ENCODE measurements at regions not wholly inside any gene's neighbourhood (a gene's known extent, or its start where the extent isn't known, plus 50 kb on each side); places are given as distances from the start of the nearest gene placed in this dataset.
A peak's percentile ranks its signal among the peaks of the same experiment; 100 is the strongest.

GRCh38 chr1:221336126-221336525 is 405.8 kb downstream of the DUSP10 start:
- Histone ChIP-seq H3K27ac (ENCODE audit: low read depth in 2 of 2, low read length in 2 of 2) (peak overlapping the region in 1 of 2 donors; percentile 57), H3K9ac (ENCODE audit: low read length in 3 of 3) (no peak overlapping the region), H3K9me3 (ENCODE audit: control insufficient read depth in 2 of 3, insufficient read depth in 1 of 3, low read length in 3 of 3) (peaks cover 0 to 12% (median 0%) of the 10 kb centered on the region in 3 donors), H3K4me1 (ENCODE audit: control insufficient read depth in 2 of 3, insufficient read depth in 2 of 3, low read depth in 1 of 3, low read length in 3 of 3) (peaks cover 0 to 3% (median 2%) of the 10 kb centered on the region in 3 donors), H3K4me3 (ENCODE audit: low read length in 3 of 3) (no peak overlapping the region), H3K36me3 (ENCODE audit: control insufficient read depth in 2 of 3, insufficient read depth in 3 of 3, low read length in 3 of 3) (no peaks in the 10 kb centered on the region), H3K27me3 (ENCODE audit: control insufficient read depth, insufficient read depth, low read length) (no peaks in the 10 kb centered on the region)
- DNase-seq (peak in 1 of 5 donors; percentile 4), FAIRE-seq (no peak)
- intact Hi-C loops (cut with DNase I), result no loop called here
- no peak for TF ChIP-seq CTCF (IDR thresholded peaks at IDR 0.05; ENCODE audit: borderline replicate concordance, extremely low read depth, insufficient read depth)

GRCh38 chr1:221337106-221337505 is 404.8 kb downstream of the DUSP10 start:
- no peaks in the 10 kb centered on the region for H3K27me3 ChIP-seq (ENCODE audit: control insufficient read depth, insufficient read depth, low read length)
- no peak for TF ChIP-seq CTCF (IDR thresholded peaks at IDR 0.05; ENCODE audit: borderline replicate concordance, extremely low read depth, insufficient read depth)

GRCh38 chr1:221343136-221343535 is 398.8 kb downstream of the DUSP10 start:
- Histone ChIP-seq H3K9me3 (ENCODE audit: control insufficient read depth in 2 of 3, insufficient read depth in 1 of 3, low read length in 3 of 3) (no peaks in the 10 kb centered on the region), H3K27ac (ENCODE audit: low read depth in 2 of 2, low read length in 2 of 2) (no peak overlapping the region), H3K4me3 (ENCODE audit: low read length in 3 of 3) (no peak overlapping the region), H3K27me3 (ENCODE audit: control insufficient read depth, insufficient read depth, low read length) (no peaks in the 10 kb centered on the region), H3K4me1 (ENCODE audit: control insufficient read depth in 2 of 3, insufficient read depth in 2 of 3, low read depth in 1 of 3, low read length in 3 of 3) (no peaks in the 10 kb centered on the region), H3K9ac (ENCODE audit: low read length in 3 of 3) (no peak overlapping the region), H3K36me3 (ENCODE audit: control insufficient read depth in 2 of 3, insufficient read depth in 3 of 3, low read length in 3 of 3) (no peaks in the 10 kb centered on the region)
- intact Hi-C loops (cut with DNase I), result no loop called here
- no peak for FAIRE-seq
- no peak for DNase-seq
- TF ChIP-seq CTCF (IDR thresholded peaks at IDR 0.05; ENCODE audit: borderline replicate concordance, extremely low read depth, insufficient read depth), result no peak

More at GRCh38 chr1:221337106-221337505, 404.8 kb downstream of the DUSP10 start:
- H3K9ac ChIP-seq (ENCODE audit: low read length in 3 of 3), result no peak overlapping the region
- DNase-seq (no peak), FAIRE-seq (no peak)
- H3K9me3 ChIP-seq (ENCODE audit: control insufficient read depth in 2 of 3, insufficient read depth in 1 of 3, low read length in 3 of 3), result peaks cover 0 to 3% (median 0%) of the 10 kb centered on the region in 3 donors
- peaks cover 0 to 3% (median 2%) of the 10 kb centered on the region in 3 donors for H3K4me1 ChIP-seq (ENCODE audit: control insufficient read depth in 2 of 3, insufficient read depth in 2 of 3, low read depth in 1 of 3, low read length in 3 of 3)
- intact Hi-C loops (cut with DNase I), result no loop called here
- no peak overlapping the region for H3K27ac ChIP-seq (ENCODE audit: low read depth in 2 of 2, low read length in 2 of 2)
- H3K36me3 ChIP-seq (ENCODE audit: control insufficient read depth in 2 of 3, insufficient read depth in 3 of 3, low read length in 3 of 3), result no peaks in the 10 kb centered on the region
- no peak overlapping the region for H3K4me3 ChIP-seq (ENCODE audit: low read length in 3 of 3)

GRCh38 chr1:221343607-221344006 is 398.3 kb downstream of the DUSP10 start:
- Histone ChIP-seq H3K36me3 (ENCODE audit: control insufficient read depth in 2 of 3, insufficient read depth in 3 of 3, low read length in 3 of 3) (no peaks in the 10 kb centered on the region), H3K27ac (ENCODE audit: low read depth in 2 of 2, low read length in 2 of 2) (no peak overlapping the region), H3K9ac (ENCODE audit: low read length in 3 of 3) (no peak overlapping the region), H3K4me1 (ENCODE audit: control insufficient read depth in 2 of 3, insufficient read depth in 2 of 3, low read depth in 1 of 3, low read length in 3 of 3) (no peaks in the 10 kb centered on the region), H3K9me3 (ENCODE audit: control insufficient read depth in 2 of 3, insufficient read depth in 1 of 3, low read length in 3 of 3) (no peaks in the 10 kb centered on the region), H3K27me3 (ENCODE audit: control insufficient read depth, insufficient read depth, low read length) (no peaks in the 10 kb centered on the region), H3K4me3 (ENCODE audit: low read length in 3 of 3) (no peak overlapping the region)
- DNase-seq (no peak), FAIRE-seq (no peak)
- no peak for TF ChIP-seq CTCF (IDR thresholded peaks at IDR 0.05; ENCODE audit: borderline replicate concordance, extremely low read depth, insufficient read depth)
- intact Hi-C loops (cut with DNase I), result no loop called here
